Keratinocyte (primary cell): ENCODE measurements at regions not wholly inside any gene's neighbourhood (a gene's known extent, or its start where the extent isn't known, plus 50 kb on each side); places are given as distances from the start of the nearest gene placed in this dataset.

Source experiments
- DNase-seq: peaks from one replicate; pipeline ENCODE4 v3.0.0-alpha.2; 2011; ENCODE audit warnings: low read depth, missing footprints, low spot score
- FAIRE-seq: peaks from 2 replicates; lab custom pipeline; 2011; peaks lifted over from hg19 to GRCh38; lab: Jason Lieb, UNC
- H2AFZ ChIP-seq: 2 replicates; pipeline ENCODE4 v1.6.0; 2012; ENCODE audit warnings: low read length, control low read depth, inconsistent platforms; ENCODE audit not compliant: control insufficient read depth
- H3K27ac ChIP-seq: 2 replicates; pipeline ENCODE4 v1.5.1; 2011; ENCODE audit warnings: low read length; ENCODE audit not compliant: control insufficient read depth, insufficient read depth
- H3K27me3 ChIP-seq: 3 replicates; pipeline ENCODE4 v1.6.0; 2011; ENCODE audit warnings: low read length; ENCODE audit not compliant: control insufficient read depth, insufficient read depth; ENCODE audit errors: extremely low read depth
- H3K36me3 ChIP-seq, 2 experiments: 2 replicates in 1 of 2; 3 replicates in 1 of 2; pipeline ENCODE4 v1.5.1; 2011; ENCODE audit warnings: low read length in 2 of 2, mild to moderate bottlenecking in 1 of 2; ENCODE audit not compliant: control insufficient read depth in 2 of 2, insufficient read depth in 2 of 2; ENCODE audit errors: extremely low read depth in 1 of 2
- H3K4me1 ChIP-seq: 3 replicates; pipeline ENCODE4 v1.5.1; 2011; ENCODE audit warnings: low read length; ENCODE audit not compliant: control insufficient read depth, insufficient read depth; ENCODE audit errors: extremely low read depth
- H3K4me2 ChIP-seq: 3 replicates; pipeline ENCODE4 v1.6.0; 2011; ENCODE audit warnings: low read depth, low read length; ENCODE audit not compliant: control insufficient read depth, insufficient read depth; ENCODE audit errors: extremely low read depth
- H3K4me3 ChIP-seq, 3 experiments: fragments of 200-600 bp in 1 of 3; sonication (generic) in 1 of 3; 2 replicates in 2 of 3; 3 replicates in 1 of 3; pipeline ENCODE4 v1.5.1; 2011 to 2016; ENCODE audit warnings: low read length in 3 of 3, mild to moderate bottlenecking in 3 of 3, control low read depth in 2 of 3, inconsistent platforms in 1 of 3, low read depth in 1 of 3, mixed read lengths in 1 of 3, mixed run types in 1 of 3, moderate library complexity in 1 of 3; ENCODE audit not compliant: control insufficient read depth in 2 of 3, insufficient read depth in 2 of 3; ENCODE audit errors: extremely low read depth in 1 of 3
- H3K79me2 ChIP-seq: 2 replicates; pipeline ENCODE4 v1.6.0; 2012; ENCODE audit warnings: low read length; ENCODE audit not compliant: control insufficient read depth, insufficient read depth
- H3K9ac ChIP-seq: 3 replicates; pipeline ENCODE4 v1.6.0; 2011; ENCODE audit warnings: low read length; ENCODE audit not compliant: control insufficient read depth, insufficient read depth; ENCODE audit errors: extremely low read depth
- H3K9me1 ChIP-seq: 3 replicates; pipeline ENCODE4 v1.6.0; 2011; ENCODE audit warnings: low read length; ENCODE audit not compliant: control insufficient read depth, insufficient read depth; ENCODE audit errors: extremely low read depth
- H3K9me3 ChIP-seq: 2 replicates; pipeline ENCODE4 v1.5.1; 2012; ENCODE audit warnings: low read depth, low read length; ENCODE audit not compliant: control insufficient read depth
- H4K20me1 ChIP-seq: 3 replicates; pipeline ENCODE4 v1.6.0; 2011; ENCODE audit warnings: low read length; ENCODE audit not compliant: control insufficient read depth, insufficient read depth; ENCODE audit errors: extremely low read depth
- CTCF ChIP-seq, 3 experiments: IDR thresholded peaks in 1 of 3; conservative IDR thresholded peaks in 1 of 3; optimal IDR thresholded peaks in 1 of 3; 2 replicates in 2 of 3; 3 replicates in 1 of 3; pipeline versions ENCODE3 to v1.5.1; 2011; ENCODE audit warnings: low read length in 3 of 3, mild to moderate bottlenecking in 3 of 3, moderate library complexity in 2 of 3, control low read depth in 1 of 3, inconsistent platforms in 1 of 3; ENCODE audit not compliant: insufficient read depth in 2 of 3; ENCODE audit errors: extremely low read depth in 1 of 3
- EZH2 ChIP-seq: IDR thresholded peaks from one replicate; pipeline ENCODE4 v1.6.1; 2012; ENCODE audit warnings: inconsistent platforms, mild to moderate bottlenecking, low read length, moderate library complexity
- dilution Hi-C: fragments of 300-500 bp; cut with MboI; formaldehyde crosslinking; loops from one replicate; pipeline ENCODE4 v1.7.0; 2020; ENCODE audit warnings: low sequenced_read_pairs; ENCODE audit not compliant: extremely low pct_ligation_motif_present

GRCh38 chr5:68823301-68823700 lies 270.5 kb upstream of the SLC30A5 start:
- FAIRE-seq (no peak), DNase-seq (no peak)
- no peaks in the 10 kb centered on the region for H3K9me1 ChIP-seq
- TF ChIP-seq EZH2 (no peak), CTCF (optimal IDR thresholded peaks at IDR 0.05 in 1 of 3, IDR thresholded peaks at IDR 0.05 in 1 of 3, conservative IDR thresholded peaks at IDR 0.05 in 1 of 3; ENCODE audit: extremely low read depth in 1 of 3, insufficient read depth in 2 of 3, low read length in 3 of 3) (no peak)
- no peaks in the 10 kb centered on the region for H3K4me1 ChIP-seq
- peaks cover 4% of the 10 kb centered on the region for H3K27me3 ChIP-seq
- H3K9ac ChIP-seq = no peak overlapping the region
- no peaks in the 10 kb centered on the region for H4K20me1 ChIP-seq
- no peaks in the 10 kb centered on the region for H3K9me3 ChIP-seq
- H2AFZ ChIP-seq = no peak overlapping the region
- H3K4me2 ChIP-seq = no peak overlapping the region
- dilution Hi-C loops = no loop called here
- H3K79me2 ChIP-seq = no peaks in the 10 kb centered on the region
- no peak overlapping the region for H3K4me3 ChIP-seq
- H3K36me3 ChIP-seq = no peaks in the 10 kb centered on the region
- H3K27ac ChIP-seq = no peak overlapping the region

GRCh38 chr5:68830377-68830898 lies 263.4 kb upstream of the SLC30A5 start:
- H3K4me1 ChIP-seq = no peaks in the 10 kb centered on the region
- H2AFZ ChIP-seq = no peak overlapping the region
- DNase-seq (no peak), FAIRE-seq (no peak)
- no peaks in the 10 kb centered on the region for H3K79me2 ChIP-seq
- no peak overlapping the region for H3K4me2 ChIP-seq
- no peaks in the 10 kb centered on the region for H3K9me1 ChIP-seq
- no peak overlapping the region for H3K9ac ChIP-seq
- H3K4me3 ChIP-seq = no peak overlapping the region
- no peak overlapping the region for H3K27ac ChIP-seq
- no peaks in the 10 kb centered on the region for H3K36me3 ChIP-seq
- dilution Hi-C loops = no loop called here
- H4K20me1 ChIP-seq = no peaks in the 10 kb centered on the region
- no peaks in the 10 kb centered on the region for H3K27me3 ChIP-seq
- TF ChIP-seq CTCF (optimal IDR thresholded peaks at IDR 0.05 in 1 of 3, IDR thresholded peaks at IDR 0.05 in 1 of 3, conservative IDR thresholded peaks at IDR 0.05 in 1 of 3; ENCODE audit: extremely low read depth in 1 of 3, insufficient read depth in 2 of 3, low read length in 3 of 3) = no peak
- no peak for TF ChIP-seq EZH2
- H3K9me3 ChIP-seq = no peaks in the 10 kb centered on the region
